ENCODE measurements at regions not wholly inside any gene's neighbourhood (a gene's known extent, or its start where the extent isn't known, plus 50 kb on each side); places are given as distances from the start of the nearest gene placed in this dataset.

- TF ChIP-seq, protein P1, sequence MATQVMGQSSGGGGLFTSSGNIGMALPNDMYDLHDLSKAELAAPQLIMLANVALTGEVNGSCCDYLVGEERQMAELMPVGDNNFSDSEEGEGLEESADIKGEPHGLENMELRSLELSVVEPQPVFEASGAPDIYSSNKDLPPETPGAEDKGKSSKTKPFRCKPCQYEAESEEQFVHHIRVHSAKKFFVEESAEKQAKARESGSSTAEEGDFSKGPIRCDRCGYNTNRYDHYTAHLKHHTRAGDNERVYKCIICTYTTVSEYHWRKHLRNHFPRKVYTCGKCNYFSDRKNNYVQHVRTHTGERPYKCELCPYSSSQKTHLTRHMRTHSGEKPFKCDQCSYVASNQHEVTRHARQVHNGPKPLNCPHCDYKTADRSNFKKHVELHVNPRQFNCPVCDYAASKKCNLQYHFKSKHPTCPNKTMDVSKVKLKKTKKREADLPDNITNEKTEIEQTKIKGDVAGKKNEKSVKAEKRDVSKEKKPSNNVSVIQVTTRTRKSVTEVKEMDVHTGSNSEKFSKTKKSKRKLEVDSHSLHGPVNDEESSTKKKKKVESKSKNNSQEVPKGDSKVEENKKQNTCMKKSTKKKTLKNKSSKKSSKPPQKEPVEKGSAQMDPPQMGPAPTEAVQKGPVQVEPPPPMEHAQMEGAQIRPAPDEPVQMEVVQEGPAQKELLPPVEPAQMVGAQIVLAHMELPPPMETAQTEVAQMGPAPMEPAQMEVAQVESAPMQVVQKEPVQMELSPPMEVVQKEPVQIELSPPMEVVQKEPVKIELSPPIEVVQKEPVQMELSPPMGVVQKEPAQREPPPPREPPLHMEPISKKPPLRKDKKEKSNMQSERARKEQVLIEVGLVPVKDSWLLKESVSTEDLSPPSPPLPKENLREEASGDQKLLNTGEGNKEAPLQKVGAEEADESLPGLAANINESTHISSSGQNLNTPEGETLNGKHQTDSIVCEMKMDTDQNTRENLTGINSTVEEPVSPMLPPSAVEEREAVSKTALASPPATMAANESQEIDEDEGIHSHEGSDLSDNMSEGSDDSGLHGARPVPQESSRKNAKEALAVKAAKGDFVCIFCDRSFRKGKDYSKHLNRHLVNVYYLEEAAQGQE (IDR thresholded peaks at IDR 0.05; ENCODE audit: borderline replicate concordance) = no peak
- no peak for TF ChIP-seq EZH2 (IDR thresholded peaks at IDR 0.05; ENCODE audit: borderline replicate concordance, insufficient read depth, low read length, poor library complexity, severe bottlenecking)
- no peak for TF ChIP-seq EP300 (conservative IDR thresholded peaks at IDR 0.05; ENCODE audit: poor library complexity, severe bottlenecking)
- TF ChIP-seq RAD21 (conservative IDR thresholded peaks at IDR 0.05) = no peak
- no peak for TF ChIP-seq TAF1 (IDR thresholded peaks at IDR 0.05; ENCODE audit: low read depth)
- no peak for TF ChIP-seq POLR2AphosphoS5 (IDR thresholded peaks at IDR 0.05)
- no peak for TF ChIP-seq MXI1 (conservative IDR thresholded peaks at IDR 0.05; ENCODE audit: poor library complexity, severe bottlenecking)
- no peak for TF ChIP-seq SMC3 (conservative IDR thresholded peaks at IDR 0.05; ENCODE audit: poor library complexity)
- no peak for TF ChIP-seq CTCF (IDR thresholded peaks at IDR 0.05; ENCODE audit: poor library complexity, severe bottlenecking)
- Histone ChIP-seq H3K27ac (ENCODE audit: low read length) (no peak overlapping the region), H4K20me1 (ENCODE audit: insufficient read depth) (no peaks in the 10 kb centered on the region), H3F3A (ENCODE audit: insufficient read depth, low read length, poor library complexity, severe bottlenecking) (no peaks in the 10 kb centered on the region), H3K9me2 (ENCODE audit: insufficient read depth, low read length) (no peaks in the 10 kb centered on the region), H3K4me2 (ENCODE audit: low read length) (no peak overlapping the region), H2AFZ (ENCODE audit: low read depth, low read length) (no peak overlapping the region), H3K36me3 (ENCODE audit: insufficient read depth, low read length) (no peaks in the 10 kb centered on the region), H3K9ac (ENCODE audit: low read length) (no peak overlapping the region), H3K79me2 (replicated peaks; ENCODE audit: insufficient read depth, low read length) (no peaks in the 10 kb centered on the region), H3K9me3 (ENCODE audit: low read length) (no peaks in the 10 kb centered on the region), H3K27me3 (ENCODE audit: insufficient read depth, low read depth, low read length) (no peaks in the 10 kb centered on the region), H3K4me3 (ENCODE audit: low read length) (no peak overlapping the region)
Measured at GRCh38 chr14:71591929-71592328, 340.3 kb upstream of the RGS6 start.

DNA sequence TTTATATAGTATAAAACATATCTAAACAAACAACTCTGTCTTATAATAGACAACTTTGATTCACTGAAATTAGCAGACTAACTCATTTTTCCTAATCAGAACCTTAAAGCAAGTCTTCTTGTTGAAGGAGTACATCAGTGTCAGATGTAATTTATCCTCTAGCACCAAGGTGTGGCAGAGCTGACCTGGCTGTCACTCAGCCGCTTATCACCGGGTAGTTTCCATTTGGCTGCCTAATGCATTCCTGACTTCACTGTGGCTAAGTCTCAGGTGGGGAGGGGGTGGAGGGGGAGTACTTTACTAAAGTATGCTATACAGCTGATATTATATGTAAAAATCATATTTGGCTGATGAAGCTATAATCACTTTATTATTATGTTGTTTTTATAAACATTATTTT is 339.9 kb upstream of the RGS6 start:
- H3K27me3 ChIP-seq (ENCODE audit: insufficient read depth, low read depth, low read length) = no peaks in the 10 kb centered on the region
- no peak for TF ChIP-seq TAF1 (IDR thresholded peaks at IDR 0.05; ENCODE audit: low read depth)
- TF ChIP-seq MXI1 (conservative IDR thresholded peaks at IDR 0.05; ENCODE audit: poor library complexity, severe bottlenecking) = no peak
- TF ChIP-seq SMC3 (conservative IDR thresholded peaks at IDR 0.05; ENCODE audit: poor library complexity) = no peak
- TF ChIP-seq EP300 (conservative IDR thresholded peaks at IDR 0.05; ENCODE audit: poor library complexity, severe bottlenecking) = no peak
- TF ChIP-seq, protein P1 (IDR thresholded peaks at IDR 0.05; ENCODE audit: borderline replicate concordance) = no peak
- no peak for TF ChIP-seq RAD21 (conservative IDR thresholded peaks at IDR 0.05)
- H3K79me2 ChIP-seq (replicated peaks; ENCODE audit: insufficient read depth, low read length) = no peaks in the 10 kb centered on the region
- no peaks in the 10 kb centered on the region for H3F3A ChIP-seq (ENCODE audit: insufficient read depth, low read length, poor library complexity, severe bottlenecking)
- no peak overlapping the region for H3K9ac ChIP-seq (ENCODE audit: low read length)
- H4K20me1 ChIP-seq (ENCODE audit: insufficient read depth) = no peaks in the 10 kb centered on the region
- H3K9me3 ChIP-seq (ENCODE audit: low read length) = no peaks in the 10 kb centered on the region
- no peak overlapping the region for H2AFZ ChIP-seq (ENCODE audit: low read depth, low read length)
- no peak overlapping the region for H3K4me2 ChIP-seq (ENCODE audit: low read length)
- no peak overlapping the region for H3K27ac ChIP-seq (ENCODE audit: low read length)
- no peaks in the 10 kb centered on the region for H3K36me3 ChIP-seq (ENCODE audit: insufficient read depth, low read length)
- no peak overlapping the region for H3K4me3 ChIP-seq (ENCODE audit: low read length)
- H3K9me2 ChIP-seq (ENCODE audit: insufficient read depth, low read length) = no peaks in the 10 kb centered on the region
